Psoas muscle (tissue), 7 donors: ENCODE measurements at regions not wholly inside any gene's neighbourhood (a gene's known extent, or its start where the extent isn't known, plus 50 kb on each side); places are given as distances from the start of the nearest gene placed in this dataset.

Experiments
- ATAC-seq, 4 donors: fragments of 200-7000 bp; cut with Tn5 transposase; one replicate each; pipeline ENCODE4 v1.9.1; 2020; ENCODE audit warnings: moderate library complexity in 3 of 4, mild to moderate bottlenecking in 2 of 4
- DNase-seq, 2 donors: peaks; one replicate each; pipeline ENCODE4 v3.0.0-alpha.2; 2020
- H3K27ac ChIP-seq: fragments of 200-600 bp; one replicate; pipeline ENCODE4 v1.8.0; 2022
- H3K27me3 ChIP-seq, 3 donors: fragments of 200-600 bp in 1 of 3; one replicate each; pipeline versions ENCODE4 v1.6.1 to v1.8.0; 2013 to 2022; ENCODE audit warnings: low read length in 2 of 3, mild to moderate bottlenecking in 2 of 3, moderate library complexity in 1 of 3; ENCODE audit not compliant: insufficient read depth in 3 of 3
- H3K36me3 ChIP-seq, 2 donors: fragments of 200-600 bp in 1 of 2; one replicate each; pipeline versions ENCODE4 v1.6.1 to v1.8.0; 2013 to 2022; ENCODE audit warnings: low read depth in 1 of 2, mild to moderate bottlenecking in 1 of 2, moderate library complexity in 1 of 2; ENCODE audit not compliant: insufficient read depth in 1 of 2
- H3K4me1 ChIP-seq: fragments of 200-600 bp; one replicate; pipeline ENCODE4 v1.8.0; 2022
- H3K4me3 ChIP-seq: fragments of 200-600 bp; one replicate; pipeline ENCODE4 v1.8.0; 2022; ENCODE audit warnings: mild to moderate bottlenecking
- H3K9me3 ChIP-seq: fragments of 200-600 bp; one replicate; pipeline ENCODE4 v1.8.0; 2022
- CTCF ChIP-seq: fragments of 200-600 bp; IDR thresholded peaks from one replicate; pipeline ENCODE4 v1.8.0; 2022; ENCODE audit warnings: antibody characterized with exemption
- WGBS, 3 donors: extraction: QIAGEN DNeasy Blood & Tissue Kit; methylation state at CpG; one replicate each; pipeline versions ENCODE4 v1.1.6 to v1.1.7; 2013; 5-methylcytosine and 5-hydroxymethylcytosine counted together
- intact Hi-C, 2 donors: fragments of 100-400 bp; cut with DNase I; formaldehyde crosslinking; loops; one replicate each; pipeline versions ENCODE4 v1.11.0 to v1.14.2; 2022
- donor health status: healthy with polysubstance abuse.
- donor health status: DM: no; HTN: no; CAD: no; lungs with moderate emphysema.
- donor health status: Bipolar disorder and iron deficiency.
- donor health status: healthy.
- donor health status: DM: yes; HTN: yes; CAD: no.
- donor health status: DM: no; HTN: no; CAD: no.
- donor health status: DM: yes; HTN: yes; CAD: no.

GRCh38 chr2:204050681-204051080 lies 114.1 kb downstream of the ICOS start:
- Histone ChIP-seq H3K36me3 (no peaks in the 10 kb centered on the region), H3K27ac (no peak overlapping the region), H3K4me3 (no peak overlapping the region), H3K27me3 (peaks cover 0 to 4% (median 1%) of the 10 kb centered on the region in 3 donors), H3K9me3 (no peaks in the 10 kb centered on the region), H3K4me1 (no peaks in the 10 kb centered on the region)
- intact Hi-C loops = no loop called here
- ATAC-seq (no peak), DNase-seq (no peak)
- 31 to 49% (median 40%) methylated on average over 5 of the region's 5 CpGs for WGBS, 3 donors
- no peak for TF ChIP-seq CTCF

GRCh38 chr2:204051476-204051875 lies 114.9 kb downstream of the ICOS start:
- Histone ChIP-seq H3K36me3 (no peaks in the 10 kb centered on the region), H3K4me3 (no peak overlapping the region), H3K27me3 (peaks cover 0 to 4% (median 1%) of the 10 kb centered on the region in 3 donors), H3K9me3 (no peaks in the 10 kb centered on the region), H3K27ac (no peak overlapping the region), H3K4me1 (no peaks in the 10 kb centered on the region)
- intact Hi-C loops = no loop called here
- TF ChIP-seq CTCF = no peak
- no peak for DNase-seq
- 89 to 94% (median 93%) methylated on average over 4 of the region's 4 CpGs for WGBS, 3 donors
- ATAC-seq = no peak

- no peak for DNase-seq
- H3K27ac ChIP-seq = no peak overlapping the region
- no peaks in the 10 kb centered on the region for H3K36me3 ChIP-seq
- 41 to 46% (median 41%) methylated on average over 3 of the region's 3 CpGs for WGBS, 3 donors
- no peaks in the 10 kb centered on the region for H3K9me3 ChIP-seq
- no peak for TF ChIP-seq CTCF
- intact Hi-C loops = no loop called here
- ATAC-seq = no peak
- H3K27me3 ChIP-seq = peaks cover 0 to 4% (median 1%) of the 10 kb centered on the region in 3 donors
- H3K4me1 ChIP-seq = no peaks in the 10 kb centered on the region
- H3K4me3 ChIP-seq = no peak overlapping the region
Observed at GRCh38 chr2:204051984-204052556, 115.5 kb downstream of the ICOS start.

- no peak for ATAC-seq
- H3K4me1 ChIP-seq = no peaks in the 10 kb centered on the region
- H3K4me3 ChIP-seq = no peak overlapping the region
- intact Hi-C loops = no loop called here
- no peak for DNase-seq
- H3K27me3 ChIP-seq = peaks cover 0 to 1% (median 0%) of the 10 kb centered on the region in 3 donors
- no peaks in the 10 kb centered on the region for H3K36me3 ChIP-seq
- no peaks in the 10 kb centered on the region for H3K9me3 ChIP-seq
- no peak overlapping the region for H3K27ac ChIP-seq
- WGBS, 3 donors = 68 to 74% (median 70%) methylated on average over 5 of the region's 5 CpGs
- no peak for TF ChIP-seq CTCF
Observed at GRCh38 chr2:204059016-204059415, 122.5 kb downstream of the ICOS start.

- Histone ChIP-seq H3K9me3 (no peaks in the 10 kb centered on the region), H3K27ac (no peak overlapping the region), H3K4me1 (no peaks in the 10 kb centered on the region), H3K27me3 (no peaks in the 10 kb centered on the region), H3K36me3 (no peaks in the 10 kb centered on the region), H3K4me3 (no peak overlapping the region)
- TF ChIP-seq CTCF = no peak
- intact Hi-C loops = no loop called here
- DNase-seq = no peak
- ATAC-seq = no peak
- 28 to 39% (median 31%) methylated on average over 4 of the region's 4 CpGs for WGBS, 3 donors
Observed at GRCh38 chr2:204060841-204061240, 124.3 kb downstream of the ICOS start.
